GM23338 (cell line): ENCODE measurements at regions not wholly inside any gene's neighbourhood (a gene's known extent, or its start where the extent isn't known, plus 50 kb on each side); places are given as distances from the start of the nearest gene placed in this dataset.

Source experiments
- ATAC-seq: fragments of 200-7000 bp; cut with Tn5 transposase; 3 replicates; pipeline ENCODE4 v1.9.1; 2020
- DNase-seq: peaks from one replicate; pipeline ENCODE4 v3.0.0-alpha.2; 2015; ENCODE audit warnings: low spot score
- H2AFZ ChIP-seq: fragments of 200-600 bp; sonication (generic); 2 replicates; pipeline ENCODE4 v1.8.0; 2016; ENCODE audit warnings: antibody characterized with exemption, mild to moderate bottlenecking, moderate library complexity
- H3F3A ChIP-seq: fragments of 200-600 bp; sonication (generic); replicated peaks from 2 replicates; pipeline ENCODE4 v1.8.0; 2017; ENCODE audit warnings: antibody characterized with exemption, mixed run types, low read depth
- H3K27ac ChIP-seq: fragments of 200-600 bp; sonication (generic); 2 replicates; pipeline ENCODE4 v1.6.1; 2016; ENCODE audit warnings: low read depth
- H3K27me3 ChIP-seq: fragments of 200-600 bp; sonication (generic); 2 replicates; pipeline ENCODE4 v1.8.0; 2016; ENCODE audit warnings: mild to moderate bottlenecking, mixed run types, moderate library complexity; ENCODE audit not compliant: insufficient read depth
- H3K36me3 ChIP-seq: fragments of 200-600 bp; sonication (generic); 2 replicates; pipeline ENCODE4 v1.8.0; 2016; ENCODE audit warnings: mild to moderate bottlenecking; ENCODE audit not compliant: insufficient read depth
- H3K4me1 ChIP-seq: fragments of 200-600 bp; sonication (generic); 2 replicates; pipeline ENCODE4 v1.8.0; 2016; ENCODE audit warnings: mild to moderate bottlenecking, moderate library complexity; ENCODE audit not compliant: insufficient read depth
- H3K4me2 ChIP-seq: fragments of 200-600 bp; sonication (generic); 2 replicates; pipeline ENCODE4 v1.7.1; 2017; ENCODE audit warnings: mixed run types
- H3K4me3 ChIP-seq: fragments of 200-600 bp; sonication (generic); 2 replicates; pipeline ENCODE4 v1.6.1; 2016; ENCODE audit warnings: mixed run types
- H3K79me2 ChIP-seq: fragments of 200-600 bp; sonication (generic); replicated peaks from 2 replicates; pipeline ENCODE4 v1.8.0; 2017; ENCODE audit warnings: mild to moderate bottlenecking; ENCODE audit not compliant: insufficient read depth
- H3K9me2 ChIP-seq: fragments of 200-600 bp; sonication (generic); 2 replicates; pipeline ENCODE4 v1.8.0; 2017; ENCODE audit not compliant: insufficient read depth
- H4K20me1 ChIP-seq: fragments of 200-600 bp; sonication (generic); replicated peaks from 2 replicates; pipeline ENCODE4 v1.8.0; 2017; ENCODE audit warnings: mild to moderate bottlenecking; ENCODE audit not compliant: insufficient read depth
- H3K27ac Mint-ChIP-seq: 2 replicates; pipeline ENCODE4 v1.8.0; 2020; ENCODE audit warnings: inconsistent platforms, mild to moderate bottlenecking, moderate library complexity, mixed read lengths
- H3K27me3 Mint-ChIP-seq: 3 replicates; pipeline ENCODE4 v1.8.0; 2022; ENCODE audit warnings: low read depth, mild to moderate bottlenecking, moderate library complexity, mixed read lengths, inconsistent platforms; ENCODE audit not compliant: insufficient read depth, poor library complexity
- H3K36me3 Mint-ChIP-seq: 3 replicates; pipeline ENCODE4 v1.8.0; 2021; ENCODE audit warnings: low read depth, mild to moderate bottlenecking, inconsistent platforms, moderate library complexity, mixed read lengths
- H3K4me1 Mint-ChIP-seq: 3 replicates; pipeline ENCODE4 v1.8.0; 2020; ENCODE audit warnings: mild to moderate bottlenecking, inconsistent platforms, mixed read lengths
- H3K4me3 Mint-ChIP-seq: 3 replicates; pipeline ENCODE4 v1.8.0; 2021; ENCODE audit warnings: moderate library complexity, mild to moderate bottlenecking, inconsistent platforms, mixed read lengths
- H3K9me3 Mint-ChIP-seq: 3 replicates; pipeline ENCODE4 v1.8.0; 2020; ENCODE audit warnings: moderate library complexity, mild to moderate bottlenecking, inconsistent platforms, mixed read lengths
- CREB1 ChIP-seq: fragments of 250-450 bp; sonication (Bioruptor Pico); IDR thresholded peaks from 2 replicates; pipeline ENCODE4 v1.5.0; 2020; ENCODE audit warnings: low read depth, mild to moderate bottlenecking, moderate library complexity
- EZH2phosphoT487 ChIP-seq: fragments of 200-600 bp; sonication (generic); IDR thresholded peaks from one replicate; pipeline ENCODE4 v1.8.1; 2018; ENCODE audit warnings: antibody characterized with exemption; ENCODE audit not compliant: unreplicated experiment
- POLR2AphosphoS5 ChIP-seq: IDR thresholded peaks from 2 replicates; pipeline ENCODE4 v1.6.1; 2016; ENCODE audit warnings: antibody characterized with exemption, low read depth
- STAT1 ChIP-seq: IDR thresholded peaks from one replicate; pipeline ENCODE4 v1.6.1; 2016; ENCODE audit warnings: antibody characterized with exemption; ENCODE audit not compliant: unreplicated experiment
- TF ChIP-seq, protein P1 (sequence below): IDR thresholded peaks from one replicate; pipeline ENCODE4 v1.6.1; 2018; ENCODE audit warnings: antibody characterized with exemption; ENCODE audit not compliant: unreplicated experiment
- TF ChIP-seq, protein P2 (sequence below): fragments of 250-450 bp; sonication (Bioruptor Pico); IDR thresholded peaks from 2 replicates; pipeline ENCODE4 v1.5.0; 2020; ENCODE audit warnings: mild to moderate bottlenecking, moderate library complexity
- TF ChIP-seq, protein P3 (sequence below): IDR thresholded peaks from 2 replicates; pipeline ENCODE4 v1.6.1; 2016; ENCODE audit warnings: antibody characterized with exemption

DNA sequence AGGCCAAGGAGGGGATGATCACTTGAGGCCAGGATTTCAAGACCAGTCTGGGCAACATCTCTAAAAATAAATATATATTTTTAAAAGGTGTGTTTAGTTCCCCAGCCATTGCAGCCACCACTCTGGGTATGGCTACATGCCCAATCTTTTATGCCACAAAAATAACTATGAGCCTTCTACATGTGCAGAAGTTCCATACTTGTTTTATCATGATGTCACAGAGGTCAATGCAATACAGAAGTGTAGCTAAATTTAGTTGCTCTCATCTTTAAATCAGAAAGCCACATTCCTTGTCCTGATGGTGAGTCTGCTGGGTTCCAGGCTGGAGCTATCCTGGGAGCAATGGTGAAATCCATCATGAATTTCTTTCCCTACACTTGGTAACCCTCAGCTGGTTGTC lies 436.3 kb downstream of the DYNC2H1 start:
- no peaks in the 10 kb centered on the region for H3K36me3 ChIP-seq
- peaks cover 14% of the 10 kb centered on the region for H3K9me3 Mint-ChIP-seq
- H3K79me2 ChIP-seq: no peaks in the 10 kb centered on the region
- H3K4me3 ChIP-seq: no peak overlapping the region
- no peaks in the 10 kb centered on the region for H3K27me3 ChIP-seq
- no peak overlapping the region; the same call in 1 of the 2 replicates for H2AFZ ChIP-seq
- no peak overlapping the region for H3K27ac Mint-ChIP-seq
- H3K9me2 ChIP-seq: 0 out of 2 replicates have a peak, but pooled peaks cover 3% of the 10 kb centered on the region
- H3K4me3 Mint-ChIP-seq: no peak overlapping the region
- peaks cover 9% of the 10 kb centered on the region; the same call in 2 of the 3 replicates for H3K36me3 Mint-ChIP-seq
- ATAC-seq (no peak), DNase-seq (no peak)
- H3F3A ChIP-seq: no peaks in the 10 kb centered on the region
- H3K4me2 ChIP-seq: no peak overlapping the region
- no peak for TF ChIP-seq STAT1
- TF ChIP-seq, protein P1, sequence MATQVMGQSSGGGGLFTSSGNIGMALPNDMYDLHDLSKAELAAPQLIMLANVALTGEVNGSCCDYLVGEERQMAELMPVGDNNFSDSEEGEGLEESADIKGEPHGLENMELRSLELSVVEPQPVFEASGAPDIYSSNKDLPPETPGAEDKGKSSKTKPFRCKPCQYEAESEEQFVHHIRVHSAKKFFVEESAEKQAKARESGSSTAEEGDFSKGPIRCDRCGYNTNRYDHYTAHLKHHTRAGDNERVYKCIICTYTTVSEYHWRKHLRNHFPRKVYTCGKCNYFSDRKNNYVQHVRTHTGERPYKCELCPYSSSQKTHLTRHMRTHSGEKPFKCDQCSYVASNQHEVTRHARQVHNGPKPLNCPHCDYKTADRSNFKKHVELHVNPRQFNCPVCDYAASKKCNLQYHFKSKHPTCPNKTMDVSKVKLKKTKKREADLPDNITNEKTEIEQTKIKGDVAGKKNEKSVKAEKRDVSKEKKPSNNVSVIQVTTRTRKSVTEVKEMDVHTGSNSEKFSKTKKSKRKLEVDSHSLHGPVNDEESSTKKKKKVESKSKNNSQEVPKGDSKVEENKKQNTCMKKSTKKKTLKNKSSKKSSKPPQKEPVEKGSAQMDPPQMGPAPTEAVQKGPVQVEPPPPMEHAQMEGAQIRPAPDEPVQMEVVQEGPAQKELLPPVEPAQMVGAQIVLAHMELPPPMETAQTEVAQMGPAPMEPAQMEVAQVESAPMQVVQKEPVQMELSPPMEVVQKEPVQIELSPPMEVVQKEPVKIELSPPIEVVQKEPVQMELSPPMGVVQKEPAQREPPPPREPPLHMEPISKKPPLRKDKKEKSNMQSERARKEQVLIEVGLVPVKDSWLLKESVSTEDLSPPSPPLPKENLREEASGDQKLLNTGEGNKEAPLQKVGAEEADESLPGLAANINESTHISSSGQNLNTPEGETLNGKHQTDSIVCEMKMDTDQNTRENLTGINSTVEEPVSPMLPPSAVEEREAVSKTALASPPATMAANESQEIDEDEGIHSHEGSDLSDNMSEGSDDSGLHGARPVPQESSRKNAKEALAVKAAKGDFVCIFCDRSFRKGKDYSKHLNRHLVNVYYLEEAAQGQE: no peak
- no peaks in the 10 kb centered on the region for H3K4me1 ChIP-seq
- H3K4me1 Mint-ChIP-seq: 0 out of 3 replicates have a peak, but pooled peaks cover 3% of the 10 kb centered on the region
- peaks cover 4% of the 10 kb centered on the region for H3K27me3 Mint-ChIP-seq
- H3K27ac ChIP-seq: no peak overlapping the region
- H4K20me1 ChIP-seq: no peaks in the 10 kb centered on the region

DNA sequence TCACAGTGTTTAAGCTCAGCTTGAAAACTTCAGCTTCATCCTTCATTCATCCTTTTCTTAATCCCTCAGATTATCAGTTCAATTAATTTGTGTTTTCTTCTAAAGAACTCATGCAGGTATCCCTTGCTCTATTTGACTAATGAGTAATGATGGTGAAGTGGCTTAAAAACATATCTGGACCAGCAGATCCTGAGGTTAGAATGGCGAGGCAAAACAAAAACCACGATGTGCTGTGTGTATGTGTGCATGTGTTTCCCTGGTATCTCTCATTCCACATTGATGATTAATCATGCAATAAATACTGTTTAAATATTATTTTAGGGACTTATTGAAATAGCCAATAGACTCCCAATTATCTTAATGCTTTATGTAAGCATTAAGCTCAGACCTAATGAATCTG lies 437.0 kb downstream of the DYNC2H1 start:
- Histone ChIP-seq H3K79me2 (no peaks in the 10 kb centered on the region), H3K9me2 (0 out of 2 replicates have a peak, but pooled peaks cover 3% of the 10 kb centered on the region), H3K4me3 (no peak overlapping the region), H2AFZ (no peak overlapping the region), H4K20me1 (no peaks in the 10 kb centered on the region), H3K4me2 (no peak overlapping the region), H3F3A (no peaks in the 10 kb centered on the region), H3K36me3 (no peaks in the 10 kb centered on the region), H3K27me3 (no peaks in the 10 kb centered on the region), H3K27ac (no peak overlapping the region), H3K4me1 (no peaks in the 10 kb centered on the region)
- peaks cover 4% of the 10 kb centered on the region for H3K27me3 Mint-ChIP-seq
- H3K36me3 Mint-ChIP-seq: peaks cover 5% of the 10 kb centered on the region; the same call in 2 of the 3 replicates
- H3K9me3 Mint-ChIP-seq: peaks cover 7% of the 10 kb centered on the region
- no peak overlapping the region for H3K4me3 Mint-ChIP-seq
- DNase-seq (no peak), ATAC-seq (no peak)
- H3K27ac Mint-ChIP-seq: no peak overlapping the region
- H3K4me1 Mint-ChIP-seq: 0 out of 3 replicates have a peak, but pooled peaks cover 3% of the 10 kb centered on the region
- TF ChIP-seq, protein P1: no peak
- no peak for TF ChIP-seq CREB1
- TF ChIP-seq, protein P2, sequence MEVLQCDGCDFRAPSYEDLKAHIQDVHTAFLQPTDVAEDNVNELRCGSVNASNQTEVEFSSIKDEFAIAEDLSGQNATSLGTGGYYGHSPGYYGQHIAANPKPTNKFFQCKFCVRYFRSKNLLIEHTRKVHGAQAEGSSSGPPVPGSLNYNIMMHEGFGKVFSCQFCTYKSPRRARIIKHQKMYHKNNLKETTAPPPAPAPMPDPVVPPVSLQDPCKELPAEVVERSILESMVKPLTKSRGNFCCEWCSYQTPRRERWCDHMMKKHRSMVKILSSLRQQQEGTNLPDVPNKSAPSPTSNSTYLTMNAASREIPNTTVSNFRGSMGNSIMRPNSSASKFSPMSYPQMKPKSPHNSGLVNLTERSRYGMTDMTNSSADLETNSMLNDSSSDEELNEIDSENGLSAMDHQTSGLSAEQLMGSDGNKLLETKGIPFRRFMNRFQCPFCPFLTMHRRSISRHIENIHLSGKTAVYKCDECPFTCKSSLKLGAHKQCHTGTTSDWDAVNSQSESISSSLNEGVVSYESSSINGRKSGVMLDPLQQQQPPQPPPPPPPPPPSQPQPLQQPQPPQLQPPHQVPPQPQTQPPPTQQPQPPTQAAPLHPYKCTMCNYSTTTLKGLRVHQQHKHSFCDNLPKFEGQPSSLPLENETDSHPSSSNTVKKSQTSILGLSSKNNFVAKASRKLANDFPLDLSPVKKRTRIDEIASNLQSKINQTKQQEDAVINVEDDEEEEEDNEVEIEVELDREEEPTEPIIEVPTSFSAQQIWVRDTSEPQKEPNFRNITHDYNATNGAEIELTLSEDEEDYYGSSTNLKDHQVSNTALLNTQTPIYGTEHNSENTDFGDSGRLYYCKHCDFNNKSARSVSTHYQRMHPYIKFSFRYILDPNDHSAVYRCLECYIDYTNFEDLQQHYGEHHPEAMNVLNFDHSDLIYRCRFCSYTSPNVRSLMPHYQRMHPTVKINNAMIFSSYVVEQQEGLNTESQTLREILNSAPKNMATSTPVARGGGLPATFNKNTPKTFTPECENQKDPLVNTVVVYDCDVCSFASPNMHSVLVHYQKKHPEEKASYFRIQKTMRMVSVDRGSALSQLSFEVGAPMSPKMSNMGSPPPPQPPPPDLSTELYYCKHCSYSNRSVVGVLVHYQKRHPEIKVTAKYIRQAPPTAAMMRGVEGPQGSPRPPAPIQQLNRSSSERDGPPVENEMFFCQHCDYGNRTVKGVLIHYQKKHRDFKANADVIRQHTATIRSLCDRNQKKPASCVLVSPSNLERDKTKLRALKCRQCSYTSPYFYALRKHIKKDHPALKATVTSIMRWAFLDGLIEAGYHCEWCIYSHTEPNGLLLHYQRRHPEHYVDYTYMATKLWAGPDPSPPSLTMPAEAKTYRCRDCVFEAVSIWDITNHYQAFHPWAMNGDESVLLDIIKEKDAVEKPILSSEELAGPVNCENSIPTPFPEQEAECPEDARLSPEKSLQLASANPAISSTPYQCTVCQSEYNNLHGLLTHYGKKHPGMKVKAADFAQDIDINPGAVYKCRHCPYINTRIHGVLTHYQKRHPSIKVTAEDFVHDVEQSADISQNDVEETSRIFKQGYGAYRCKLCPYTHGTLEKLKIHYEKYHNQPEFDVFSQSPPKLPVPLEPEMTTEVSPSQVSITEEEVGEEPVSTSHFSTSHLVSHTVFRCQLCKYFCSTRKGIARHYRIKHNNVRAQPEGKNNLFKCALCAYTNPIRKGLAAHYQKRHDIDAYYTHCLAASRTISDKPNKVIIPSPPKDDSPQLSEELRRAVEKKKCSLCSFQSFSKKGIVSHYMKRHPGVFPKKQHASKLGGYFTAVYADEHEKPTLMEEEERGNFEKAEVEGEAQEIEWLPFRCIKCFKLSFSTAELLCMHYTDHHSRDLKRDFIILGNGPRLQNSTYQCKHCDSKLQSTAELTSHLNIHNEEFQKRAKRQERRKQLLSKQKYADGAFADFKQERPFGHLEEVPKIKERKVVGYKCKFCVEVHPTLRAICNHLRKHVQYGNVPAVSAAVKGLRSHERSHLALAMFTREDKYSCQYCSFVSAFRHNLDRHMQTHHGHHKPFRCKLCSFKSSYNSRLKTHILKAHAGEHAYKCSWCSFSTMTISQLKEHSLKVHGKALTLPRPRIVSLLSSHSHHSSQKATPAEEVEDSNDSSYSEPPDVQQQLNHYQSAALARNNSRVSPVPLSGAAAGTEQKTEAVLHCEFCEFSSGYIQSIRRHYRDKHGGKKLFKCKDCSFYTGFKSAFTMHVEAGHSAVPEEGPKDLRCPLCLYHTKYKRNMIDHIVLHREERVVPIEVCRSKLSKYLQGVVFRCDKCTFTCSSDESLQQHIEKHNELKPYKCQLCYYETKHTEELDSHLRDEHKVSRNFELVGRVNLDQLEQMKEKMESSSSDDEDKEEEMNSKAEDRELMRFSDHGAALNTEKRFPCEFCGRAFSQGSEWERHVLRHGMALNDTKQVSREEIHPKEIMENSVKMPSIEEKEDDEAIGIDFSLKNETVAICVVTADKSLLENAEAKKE (CRISPR knock-in tag): no peak
- TF ChIP-seq, protein P3, sequence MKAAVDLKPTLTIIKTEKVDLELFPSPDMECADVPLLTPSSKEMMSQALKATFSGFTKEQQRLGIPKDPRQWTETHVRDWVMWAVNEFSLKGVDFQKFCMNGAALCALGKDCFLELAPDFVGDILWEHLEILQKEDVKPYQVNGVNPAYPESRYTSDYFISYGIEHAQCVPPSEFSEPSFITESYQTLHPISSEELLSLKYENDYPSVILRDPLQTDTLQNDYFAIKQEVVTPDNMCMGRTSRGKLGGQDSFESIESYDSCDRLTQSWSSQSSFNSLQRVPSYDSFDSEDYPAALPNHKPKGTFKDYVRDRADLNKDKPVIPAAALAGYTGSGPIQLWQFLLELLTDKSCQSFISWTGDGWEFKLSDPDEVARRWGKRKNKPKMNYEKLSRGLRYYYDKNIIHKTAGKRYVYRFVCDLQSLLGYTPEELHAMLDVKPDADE: no peak
- no peak for TF ChIP-seq EZH2phosphoT487
- no peak for TF ChIP-seq POLR2AphosphoS5
